C4-2B (cell line): ENCODE measurements at regions not wholly inside any gene's neighbourhood (a gene's known extent, or its start where the extent isn't known, plus 50 kb on each side); places are given as distances from the start of the nearest gene placed in this dataset.

ENCODE experiments used
- ZFX ChIP-seq: fragments of 450-650 bp; IDR thresholded peaks from 2 replicates; pipeline ENCODE4 v1.6.1; 2017
- TF ChIP-seq, protein P1 (sequence below): fragments of 450-650 bp; conservative IDR thresholded peaks from 2 replicates; pipeline ENCODE4 v1.5.1; 2017; ENCODE audit warnings: mild to moderate bottlenecking

DNA sequence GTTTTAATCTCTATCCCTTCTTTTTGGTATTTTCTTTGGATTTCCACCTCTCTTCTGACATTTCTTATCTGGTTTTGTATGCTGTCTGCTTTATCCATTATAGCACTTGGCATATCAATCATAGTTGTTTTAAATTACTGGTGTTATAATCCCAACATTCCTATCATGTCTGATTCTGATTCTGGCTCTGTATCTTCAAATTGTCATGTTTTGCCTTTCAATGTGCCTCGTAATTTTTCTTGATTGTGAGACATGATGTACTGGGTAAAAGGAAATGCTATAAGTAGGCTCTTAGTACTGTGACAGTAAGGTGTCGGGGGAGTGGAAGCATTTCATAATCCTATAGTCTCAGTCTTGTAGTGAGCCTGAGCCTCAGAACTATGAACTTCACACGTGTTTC lies 729.3 kb upstream of the NOVA1 start:
- TF ChIP-seq, protein P1, sequence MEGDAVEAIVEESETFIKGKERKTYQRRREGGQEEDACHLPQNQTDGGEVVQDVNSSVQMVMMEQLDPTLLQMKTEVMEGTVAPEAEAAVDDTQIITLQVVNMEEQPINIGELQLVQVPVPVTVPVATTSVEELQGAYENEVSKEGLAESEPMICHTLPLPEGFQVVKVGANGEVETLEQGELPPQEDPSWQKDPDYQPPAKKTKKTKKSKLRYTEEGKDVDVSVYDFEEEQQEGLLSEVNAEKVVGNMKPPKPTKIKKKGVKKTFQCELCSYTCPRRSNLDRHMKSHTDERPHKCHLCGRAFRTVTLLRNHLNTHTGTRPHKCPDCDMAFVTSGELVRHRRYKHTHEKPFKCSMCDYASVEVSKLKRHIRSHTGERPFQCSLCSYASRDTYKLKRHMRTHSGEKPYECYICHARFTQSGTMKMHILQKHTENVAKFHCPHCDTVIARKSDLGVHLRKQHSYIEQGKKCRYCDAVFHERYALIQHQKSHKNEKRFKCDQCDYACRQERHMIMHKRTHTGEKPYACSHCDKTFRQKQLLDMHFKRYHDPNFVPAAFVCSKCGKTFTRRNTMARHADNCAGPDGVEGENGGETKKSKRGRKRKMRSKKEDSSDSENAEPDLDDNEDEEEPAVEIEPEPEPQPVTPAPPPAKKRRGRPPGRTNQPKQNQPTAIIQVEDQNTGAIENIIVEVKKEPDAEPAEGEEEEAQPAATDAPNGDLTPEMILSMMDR, result no peak
- no peak for TF ChIP-seq ZFX
